ENCODE measurements at regions not wholly inside any gene's neighbourhood (a gene's known extent, or its start where the extent isn't known, plus 50 kb on each side); places are given as distances from the start of the nearest gene placed in this dataset.

GRCh38 chrX:11954176-11954575 lies 184.1 kb upstream of the FRMPD4 start:
- H3K36me3 ChIP-seq = no peaks in the 10 kb centered on the region
- TF ChIP-seq POLR2A (IDR thresholded peaks at IDR 0.05) = no peak
- no peak overlapping the region for H3K4me3 ChIP-seq
- no peaks in the 10 kb centered on the region for H3K9me3 ChIP-seq
- DNase-seq = no peak
- H3K4me1 ChIP-seq = no peaks in the 10 kb centered on the region
- in situ Hi-C loops (cut with MboI; ENCODE audit: low sequenced_read_pairs in 4 of 4) = no loop called here
- no peak for ATAC-seq
- H3K27ac ChIP-seq = no peak overlapping the region
- intact Hi-C loops (cut with DNase I; ENCODE audit: low total_unique reads) = no loop called here
- no peaks in the 10 kb centered on the region for H3K27me3 ChIP-seq

GRCh38 chrX:11960031-11960430 lies 178.2 kb upstream of the FRMPD4 start:
- ATAC-seq (no peak), DNase-seq (no peak)
- Histone ChIP-seq H3K4me3 (no peak overlapping the region), H3K9me3 (no peaks in the 10 kb centered on the region), H3K36me3 (no peaks in the 10 kb centered on the region), H3K27ac (no peak overlapping the region), H3K4me1 (no peaks in the 10 kb centered on the region), H3K27me3 (no peaks in the 10 kb centered on the region)
- TF ChIP-seq POLR2A (IDR thresholded peaks at IDR 0.05) = no peak
- no peak for TF ChIP-seq CTCF (IDR thresholded peaks at IDR 0.05 in 4 of 5, conservative IDR thresholded peaks at IDR 0.05 in 1 of 5)
- in situ Hi-C loops (cut with MboI; ENCODE audit: low sequenced_read_pairs in 4 of 4) (no loop called here), intact Hi-C loops (cut with DNase I; ENCODE audit: low total_unique reads) (no loop called here)

GRCh38 chrX:11965436-11965835 lies 172.8 kb upstream of the FRMPD4 start:
- Histone ChIP-seq H3K27ac (no peak overlapping the region), H3K36me3 (no peaks in the 10 kb centered on the region), H3K9me3 (no peaks in the 10 kb centered on the region), H3K4me1 (no peaks in the 10 kb centered on the region), H3K4me3 (no peak overlapping the region), H3K27me3 (no peaks in the 10 kb centered on the region)
- in situ Hi-C loops (cut with MboI; ENCODE audit: low sequenced_read_pairs in 4 of 4) = no loop called here
- no peak for DNase-seq
- intact Hi-C loops (cut with DNase I; ENCODE audit: low total_unique reads) = no loop called here
- no peak for TF ChIP-seq CTCF (IDR thresholded peaks at IDR 0.05 in 4 of 5, conservative IDR thresholded peaks at IDR 0.05 in 1 of 5)
- TF ChIP-seq POLR2A (IDR thresholded peaks at IDR 0.05) = no peak
- no peak for ATAC-seq

GRCh38 chrX:11967986-11968869 lies 170.0 kb upstream of the FRMPD4 start:
- Histone ChIP-seq H3K27me3 (no peaks in the 10 kb centered on the region), H3K36me3 (no peaks in the 10 kb centered on the region), H3K4me1 (no peaks in the 10 kb centered on the region), H3K27ac (no peak overlapping the region), H3K9me3 (no peaks in the 10 kb centered on the region), H3K4me3 (no peak overlapping the region)
- intact Hi-C loops (cut with DNase I; ENCODE audit: low total_unique reads) (no loop called here), in situ Hi-C loops (cut with MboI; ENCODE audit: low sequenced_read_pairs in 4 of 4) (no loop called here)
- TF ChIP-seq CTCF (IDR thresholded peaks at IDR 0.05 in 4 of 5, conservative IDR thresholded peaks at IDR 0.05 in 1 of 5) = no peak
- TF ChIP-seq POLR2A (IDR thresholded peaks at IDR 0.05) = no peak
- ATAC-seq (no peak), DNase-seq (no peak)

GRCh38 chrX:11968991-11969390 lies 169.3 kb upstream of the FRMPD4 start:
- in situ Hi-C loops (cut with MboI; ENCODE audit: low sequenced_read_pairs in 4 of 4) = no loop called here
- no peak for ATAC-seq
- Histone ChIP-seq H3K36me3 (no peaks in the 10 kb centered on the region), H3K27me3 (no peaks in the 10 kb centered on the region), H3K27ac (no peak overlapping the region), H3K4me3 (no peak overlapping the region), H3K4me1 (no peaks in the 10 kb centered on the region), H3K9me3 (no peaks in the 10 kb centered on the region)
- TF ChIP-seq CTCF (IDR thresholded peaks at IDR 0.05 in 4 of 5, conservative IDR thresholded peaks at IDR 0.05 in 1 of 5) (no peak), POLR2A (IDR thresholded peaks at IDR 0.05) (no peak)
- no peak for DNase-seq
- intact Hi-C loops (cut with DNase I; ENCODE audit: low total_unique reads) = no loop called here

Measured in gastrocnemius medialis (tissue), 4 donors.